GM12878 (cell line): ENCODE measurements at regions not wholly inside any gene's neighbourhood (a gene's known extent, or its start where the extent isn't known, plus 50 kb on each side); places are given as distances from the start of the nearest gene placed in this dataset.

Source experiments
- ATF2 ChIP-seq: IDR thresholded peaks from 2 replicates; pipeline ENCODE4 v1.6.1; 2012; ENCODE audit warnings: low read length, inconsistent platforms
- BCL11A ChIP-seq: IDR thresholded peaks from 2 replicates; pipeline ENCODE4 v1.6.1; 2011; ENCODE audit warnings: low read depth, low read length
- CBX5 ChIP-seq: sonication (generic); IDR thresholded peaks from 2 replicates; pipeline ENCODE4 v1.6.1; 2016; ENCODE audit warnings: low read depth, moderate library complexity, mild to moderate bottlenecking, inconsistent platforms
- CREB1 ChIP-seq: IDR thresholded peaks from 2 replicates; pipeline ENCODE4 v1.6.1; 2012; ENCODE audit warnings: low read depth, mild to moderate bottlenecking, inconsistent platforms
- CREM ChIP-seq: IDR thresholded peaks from 2 replicates; pipeline ENCODE4 v1.6.1; 2014; ENCODE audit warnings: antibody characterized with exemption, low read depth
- EED ChIP-seq: sonication (generic); IDR thresholded peaks from 2 replicates; pipeline ENCODE4 v1.6.1; 2016; ENCODE audit warnings: antibody characterized with exemption, low read depth
- EGR1 ChIP-seq, 2 experiments: IDR thresholded peaks; 1 replicate in 1 of 2; 2 replicates in 1 of 2; pipeline ENCODE4 v1.6.1; 2011 to 2012; ENCODE audit warnings: low read depth in 2 of 2, low read length in 2 of 2, borderline replicate concordance in 1 of 2, mild to moderate bottlenecking in 1 of 2, moderate library complexity in 1 of 2
- EP300 ChIP-seq, 2 experiments: fragments of 150-350 bp in 1 of 2; IDR thresholded peaks; 2 replicates each; pipeline ENCODE4 v1.6.1; 2011 to 2012; ENCODE audit warnings: low read depth in 2 of 2, low read length in 2 of 2, borderline replicate concordance in 1 of 2, improper control_type of control experiment in 1 of 2, inconsistent platforms in 1 of 2; ENCODE audit not compliant: control insufficient read depth in 1 of 2
- EZH2 ChIP-seq: IDR thresholded peaks from 2 replicates; pipeline ENCODE4 v1.6.1; 2012; ENCODE audit warnings: low read depth, mild to moderate bottlenecking, control low read depth, inconsistent platforms, low read length, borderline replicate concordance; ENCODE audit not compliant: control insufficient read depth
- MEF2A ChIP-seq: IDR thresholded peaks from 2 replicates; pipeline ENCODE4 v1.6.1; 2011; ENCODE audit warnings: low read depth, mild to moderate bottlenecking, low read length, moderate library complexity; ENCODE audit not compliant: insufficient read depth
- MEF2B ChIP-seq: fragments of 450-650 bp; IDR thresholded peaks from 2 replicates; pipeline ENCODE4 v1.6.1; 2018; ENCODE audit warnings: mild to moderate bottlenecking, moderate library complexity; ENCODE audit not compliant: partially characterized antibody, poor library complexity, severe bottlenecking
- MLLT1 ChIP-seq: fragments of 450-650 bp; IDR thresholded peaks from 2 replicates; pipeline ENCODE4 v1.6.1; 2016; ENCODE audit warnings: mild to moderate bottlenecking
- NR2F1 ChIP-seq: fragments of 450-650 bp; conservative IDR thresholded peaks from 2 replicates; pipeline ENCODE4 v1.6.1; 2017; ENCODE audit warnings: mild to moderate bottlenecking
- RAD51 ChIP-seq: fragments of 450-650 bp; IDR thresholded peaks from 2 replicates; pipeline ENCODE4 v1.6.1; 2016; ENCODE audit warnings: moderate library complexity, mild to moderate bottlenecking, inconsistent platforms
- RCOR1 ChIP-seq: conservative IDR thresholded peaks from 2 replicates; pipeline ENCODE4 v1.6.1; 2012; ENCODE audit warnings: low read depth, low read length, improper control_type of control experiment
- RUNX3 ChIP-seq: IDR thresholded peaks from 2 replicates; pipeline ENCODE4 v1.6.1; 2012; ENCODE audit warnings: low read length, inconsistent platforms
- SMC3 ChIP-seq: IDR thresholded peaks from 2 replicates; pipeline ENCODE4 v1.6.1; 2011; ENCODE audit warnings: low read length, improper control_type of control experiment, borderline replicate concordance
- SUPT20H ChIP-seq: IDR thresholded peaks from 2 replicates; pipeline ENCODE4 v1.6.1; 2011; ENCODE audit warnings: low read depth, mild to moderate bottlenecking, low read length, moderate library complexity, borderline replicate concordance; ENCODE audit not compliant: control insufficient read depth
- TCF3 ChIP-seq: IDR thresholded peaks from 2 replicates; pipeline ENCODE4 v1.6.1; 2012; ENCODE audit warnings: low read depth, mild to moderate bottlenecking, low read length, borderline replicate concordance; ENCODE audit not compliant: insufficient read depth
- WRNIP1 ChIP-seq: IDR thresholded peaks from 2 replicates; pipeline ENCODE4 v1.6.1; 2011; ENCODE audit warnings: low read depth, low read length, improper control_type of control experiment, borderline replicate concordance
- ZBED1 ChIP-seq: IDR thresholded peaks from 2 replicates; pipeline ENCODE4 v1.6.1; 2016; ENCODE audit warnings: borderline replicate concordance
- ZNF687 ChIP-seq: fragments of 450-650 bp; IDR thresholded peaks from 2 replicates; pipeline ENCODE4 v1.6.1; 2017; ENCODE audit warnings: mild to moderate bottlenecking, moderate library complexity

- TF ChIP-seq MLLT1 (peak; percentile 94), RUNX3 (peak; percentile 83), ZNF687 (peak; percentile 83), EGR1 (IDR thresholded peaks at IDR 0.05; ENCODE audit: borderline replicate concordance in 1 of 2, low read depth in 2 of 2, low read length in 2 of 2) (no peak), ATF2 (peak; percentile 49; the same call in 1 of the 2 replicates), EZH2 (no peak), EP300 (IDR thresholded peaks at IDR 0.05; ENCODE audit: borderline replicate concordance in 1 of 2, control insufficient read depth in 1 of 2, low read depth in 2 of 2, low read length in 2 of 2) (peak in 1 of 2 experiments; percentile 24; a peak in 1 of 4 replicates), TCF3 (no peak), SMC3 (no peak), RAD51 (peak; percentile 45; the same call in 1 of the 2 replicates), ZBED1 (peak; percentile 61; the same call in 1 of the 2 replicates), NR2F1 (no peak), CREM (peak; percentile 29; the same call in 1 of the 2 replicates), WRNIP1 (0 out of 2 replicates have a peak, but pooled peaks have one; percentile 22), MEF2A (0 out of 2 replicates have a peak, but pooled peaks have one; percentile 21), BCL11A (peak; percentile 42; the same call in 1 of the 2 replicates), CREB1 (0 out of 2 replicates have a peak, but pooled peaks have one; percentile 19), EED (no peak), RCOR1 (0 out of 2 replicates have a peak, but pooled peaks have one; percentile 39), MEF2B (peak; percentile 6), SUPT20H (no peak), CBX5 (peak; percentile 53; the same call in 1 of the 2 replicates)
Measured at GRCh38 chr10:90998733-90999511, 78.0 kb upstream of the ANKRD1 start (continued).
